ENCODE measurements at regions not wholly inside any gene's neighbourhood (a gene's known extent, or its start where the extent isn't known, plus 50 kb on each side); places are given as distances from the start of the nearest gene placed in this dataset.

- TF ChIP-seq ELF4 (CRISPR knock-in tag; IDR thresholded peaks at IDR 0.05; ENCODE audit: low read depth) (no peak), IRF1 (CRISPR knock-in tag; IDR thresholded peaks at IDR 0.05) (no peak), GRHL2 (CRISPR knock-in tag; IDR thresholded peaks at IDR 0.05; ENCODE audit: insufficient replicate concordance, severe bottlenecking) (no peak), PRRX2 (CRISPR knock-in tag; IDR thresholded peaks at IDR 0.05) (no peak), GTF2I (CRISPR knock-in tag; conservative IDR thresholded peaks at IDR 0.05) (no peak), AFF4 (CRISPR knock-in tag; IDR thresholded peaks at IDR 0.05; ENCODE audit: borderline replicate concordance) (no peak), SMAD4 (CRISPR knock-in tag; IDR thresholded peaks at IDR 0.05) (no peak), KAT7 (CRISPR knock-in tag; IDR thresholded peaks at IDR 0.05; ENCODE audit: borderline replicate concordance) (no peak), NR2C2 (CRISPR knock-in tag; IDR thresholded peaks at IDR 0.05) (no peak), ZNF138 (CRISPR knock-in tag; conservative IDR thresholded peaks at IDR 0.05) (no peak), SOX15 (CRISPR knock-in tag; IDR thresholded peaks at IDR 0.05) (no peak), ETV6 (CRISPR knock-in tag; IDR thresholded peaks at IDR 0.05) (no peak), MXD4 (CRISPR knock-in tag; IDR thresholded peaks at IDR 0.05; ENCODE audit: borderline replicate concordance) (no peak), FOXJ3 (CRISPR knock-in tag; IDR thresholded peaks at IDR 0.05; ENCODE audit: borderline replicate concordance) (no peak), FOXP1 (CRISPR knock-in tag; IDR thresholded peaks at IDR 0.05; ENCODE audit: borderline replicate concordance) (no peak), MYBL2 (CRISPR knock-in tag; IDR thresholded peaks at IDR 0.05) (no peak), TCF7 (CRISPR knock-in tag; IDR thresholded peaks at IDR 0.05; ENCODE audit: low read depth) (no peak)
- TF ChIP-seq, protein P1, sequence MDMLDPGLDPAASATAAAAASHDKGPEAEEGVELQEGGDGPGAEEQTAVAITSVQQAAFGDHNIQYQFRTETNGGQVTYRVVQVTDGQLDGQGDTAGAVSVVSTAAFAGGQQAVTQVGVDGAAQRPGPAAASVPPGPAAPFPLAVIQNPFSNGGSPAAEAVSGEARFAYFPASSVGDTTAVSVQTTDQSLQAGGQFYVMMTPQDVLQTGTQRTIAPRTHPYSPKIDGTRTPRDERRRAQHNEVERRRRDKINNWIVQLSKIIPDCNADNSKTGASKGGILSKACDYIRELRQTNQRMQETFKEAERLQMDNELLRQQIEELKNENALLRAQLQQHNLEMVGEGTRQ (CRISPR knock-in tag; IDR thresholded peaks at IDR 0.05) = no peak
- TF ChIP-seq, protein P2, sequence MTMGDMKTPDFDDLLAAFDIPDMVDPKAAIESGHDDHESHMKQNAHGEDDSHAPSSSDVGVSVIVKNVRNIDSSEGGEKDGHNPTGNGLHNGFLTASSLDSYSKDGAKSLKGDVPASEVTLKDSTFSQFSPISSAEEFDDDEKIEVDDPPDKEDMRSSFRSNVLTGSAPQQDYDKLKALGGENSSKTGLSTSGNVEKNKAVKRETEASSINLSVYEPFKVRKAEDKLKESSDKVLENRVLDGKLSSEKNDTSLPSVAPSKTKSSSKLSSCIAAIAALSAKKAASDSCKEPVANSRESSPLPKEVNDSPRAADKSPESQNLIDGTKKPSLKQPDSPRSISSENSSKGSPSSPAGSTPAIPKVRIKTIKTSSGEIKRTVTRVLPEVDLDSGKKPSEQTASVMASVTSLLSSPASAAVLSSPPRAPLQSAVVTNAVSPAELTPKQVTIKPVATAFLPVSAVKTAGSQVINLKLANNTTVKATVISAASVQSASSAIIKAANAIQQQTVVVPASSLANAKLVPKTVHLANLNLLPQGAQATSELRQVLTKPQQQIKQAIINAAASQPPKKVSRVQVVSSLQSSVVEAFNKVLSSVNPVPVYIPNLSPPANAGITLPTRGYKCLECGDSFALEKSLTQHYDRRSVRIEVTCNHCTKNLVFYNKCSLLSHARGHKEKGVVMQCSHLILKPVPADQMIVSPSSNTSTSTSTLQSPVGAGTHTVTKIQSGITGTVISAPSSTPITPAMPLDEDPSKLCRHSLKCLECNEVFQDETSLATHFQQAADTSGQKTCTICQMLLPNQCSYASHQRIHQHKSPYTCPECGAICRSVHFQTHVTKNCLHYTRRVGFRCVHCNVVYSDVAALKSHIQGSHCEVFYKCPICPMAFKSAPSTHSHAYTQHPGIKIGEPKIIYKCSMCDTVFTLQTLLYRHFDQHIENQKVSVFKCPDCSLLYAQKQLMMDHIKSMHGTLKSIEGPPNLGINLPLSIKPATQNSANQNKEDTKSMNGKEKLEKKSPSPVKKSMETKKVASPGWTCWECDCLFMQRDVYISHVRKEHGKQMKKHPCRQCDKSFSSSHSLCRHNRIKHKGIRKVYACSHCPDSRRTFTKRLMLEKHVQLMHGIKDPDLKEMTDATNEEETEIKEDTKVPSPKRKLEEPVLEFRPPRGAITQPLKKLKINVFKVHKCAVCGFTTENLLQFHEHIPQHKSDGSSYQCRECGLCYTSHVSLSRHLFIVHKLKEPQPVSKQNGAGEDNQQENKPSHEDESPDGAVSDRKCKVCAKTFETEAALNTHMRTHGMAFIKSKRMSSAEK (CRISPR knock-in tag; IDR thresholded peaks at IDR 0.05; ENCODE audit: borderline replicate concordance) = no peak
- Mint-ChIP-seq H3K4me3 (no peak overlapping the region), H3K36me3 (no peaks in the 10 kb centered on the region), H3K4me1 (peaks cover 8% of the 10 kb centered on the region), H3K27ac (no peak overlapping the region), H3K27me3 (ENCODE audit: low read depth) (no peaks in the 10 kb centered on the region; the same call in 1 of the 2 replicates), H3K9me3 (peaks cover 13% of the 10 kb centered on the region)
- CTCF ChIA-PET = no interaction called here
- ATAC-seq (no peak), DNase-seq (ENCODE audit: low spot score) (no peak)
- POLR2A ChIA-PET = no interaction called here
These were observed 131.6 kb upstream of the NEDD9 start for GRCh38 chr6:11363881-11364576.

Data from WTC11 (cell line).